GM12878 (cell line): ENCODE measurements at regions not wholly inside any gene's neighbourhood (a gene's known extent, or its start where the extent isn't known, plus 50 kb on each side); places are given as distances from the start of the nearest gene placed in this dataset.

Experiments
- CEBPB ChIP-seq, 2 experiments: fragments of 150-350 bp in 1 of 2; IDR thresholded peaks; 2 replicates each; pipeline ENCODE4 v1.6.1; 2012 to 2014; ENCODE audit warnings: low read depth in 2 of 2, low read length in 2 of 2, borderline replicate concordance in 1 of 2, inconsistent platforms in 1 of 2
- CREM ChIP-seq: IDR thresholded peaks from 2 replicates; pipeline ENCODE4 v1.6.1; 2014; ENCODE audit warnings: antibody characterized with exemption, low read depth
- CTCF ChIP-seq, 3 experiments: IDR thresholded peaks in 2 of 3; conservative IDR thresholded peaks in 1 of 3; 2 replicates each; pipeline ENCODE4 v1.5.1; 2011; ENCODE audit warnings: low read depth in 3 of 3, low read length in 3 of 3, mild to moderate bottlenecking in 3 of 3, control low read depth in 2 of 3, moderate library complexity in 2 of 3, inconsistent platforms in 1 of 3, mixed read lengths in 1 of 3; ENCODE audit not compliant: control insufficient read depth in 2 of 3, insufficient read depth in 1 of 3; ENCODE audit errors: extremely low read depth in 1 of 3
- EZH2 ChIP-seq: IDR thresholded peaks from 2 replicates; pipeline ENCODE4 v1.6.1; 2012; ENCODE audit warnings: low read depth, mild to moderate bottlenecking, control low read depth, inconsistent platforms, low read length, borderline replicate concordance; ENCODE audit not compliant: control insufficient read depth
- MXI1 ChIP-seq: fragments of 150-350 bp; IDR thresholded peaks from 2 replicates; pipeline ENCODE4 v1.6.1; 2011; ENCODE audit warnings: low read depth, mild to moderate bottlenecking, inconsistent platforms, low read length, improper control_type of control experiment
- NFYB ChIP-seq: IDR thresholded peaks from 2 replicates; pipeline ENCODE4 v1.6.1; 2011; ENCODE audit warnings: low read depth, mild to moderate bottlenecking, low read length, improper control_type of control experiment, moderate library complexity; ENCODE audit not compliant: insufficient read depth
- PKNOX1 ChIP-seq: fragments of 450-650 bp; IDR thresholded peaks from 2 replicates; pipeline ENCODE4 v1.6.1; 2016; ENCODE audit warnings: mild to moderate bottlenecking
- SP1 ChIP-seq: IDR thresholded peaks from one replicate; pipeline ENCODE4 v1.6.1; 2011; ENCODE audit warnings: low read depth, low read length
- SRF ChIP-seq, 2 experiments: IDR thresholded peaks; 2 replicates each; pipeline ENCODE4 v1.6.1; 2011; ENCODE audit warnings: low read depth in 2 of 2, low read length in 2 of 2, mild to moderate bottlenecking in 1 of 2, moderate library complexity in 1 of 2
- TAF1 ChIP-seq: IDR thresholded peaks from 2 replicates; pipeline ENCODE4 v1.6.1; 2011; ENCODE audit warnings: mild to moderate bottlenecking, low read depth, low read length, borderline replicate concordance
- TF ChIP-seq, protein P1 (sequence below): fragments of 450-650 bp; formaldehyde crosslinking; IDR thresholded peaks from 2 replicates; pipeline ENCODE4 v1.5.0; 2022; ENCODE audit warnings: mild to moderate bottlenecking, missing genetic modification characterization

- TF ChIP-seq, protein P1, sequence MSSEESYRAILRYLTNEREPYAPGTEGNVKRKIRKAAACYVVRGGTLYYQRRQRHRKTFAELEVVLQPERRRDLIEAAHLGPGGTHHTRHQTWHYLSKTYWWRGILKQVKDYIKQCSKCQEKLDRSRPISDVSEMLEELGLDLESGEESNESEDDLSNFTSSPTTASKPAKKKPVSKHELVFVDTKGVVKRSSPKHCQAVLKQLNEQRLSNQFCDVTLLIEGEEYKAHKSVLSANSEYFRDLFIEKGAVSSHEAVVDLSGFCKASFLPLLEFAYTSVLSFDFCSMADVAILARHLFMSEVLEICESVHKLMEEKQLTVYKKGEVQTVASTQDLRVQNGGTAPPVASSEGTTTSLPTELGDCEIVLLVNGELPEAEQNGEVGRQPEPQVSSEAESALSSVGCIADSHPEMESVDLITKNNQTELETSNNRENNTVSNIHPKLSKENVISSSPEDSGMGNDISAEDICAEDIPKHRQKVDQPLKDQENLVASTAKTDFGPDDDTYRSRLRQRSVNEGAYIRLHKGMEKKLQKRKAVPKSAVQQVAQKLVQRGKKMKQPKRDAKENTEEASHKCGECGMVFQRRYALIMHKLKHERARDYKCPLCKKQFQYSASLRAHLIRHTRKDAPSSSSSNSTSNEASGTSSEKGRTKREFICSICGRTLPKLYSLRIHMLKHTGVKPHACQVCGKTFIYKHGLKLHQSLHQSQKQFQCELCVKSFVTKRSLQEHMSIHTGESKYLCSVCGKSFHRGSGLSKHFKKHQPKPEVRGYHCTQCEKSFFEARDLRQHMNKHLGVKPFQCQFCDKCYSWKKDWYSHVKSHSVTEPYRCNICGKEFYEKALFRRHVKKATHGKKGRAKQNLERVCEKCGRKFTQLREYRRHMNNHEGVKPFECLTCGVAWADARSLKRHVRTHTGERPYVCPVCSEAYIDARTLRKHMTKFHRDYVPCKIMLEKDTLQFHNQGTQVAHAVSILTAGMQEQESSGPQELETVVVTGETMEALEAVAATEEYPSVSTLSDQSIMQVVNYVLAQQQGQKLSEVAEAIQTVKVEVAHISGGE (CRISPR knock-in tag) = no peak
- TF ChIP-seq EZH2 (no peak), CREM (no peak), NFYB (no peak), PKNOX1 (no peak), CTCF (IDR thresholded peaks at IDR 0.05 in 2 of 3, conservative IDR thresholded peaks at IDR 0.05 in 1 of 3; ENCODE audit: control insufficient read depth in 2 of 3, extremely low read depth in 1 of 3, insufficient read depth in 1 of 3, low read depth in 3 of 3, low read length in 3 of 3) (no peak), CEBPB (IDR thresholded peaks at IDR 0.05; ENCODE audit: borderline replicate concordance in 1 of 2, low read depth in 2 of 2, low read length in 2 of 2) (no peak), SP1 (no peak), SRF (IDR thresholded peaks at IDR 0.05; ENCODE audit: low read depth in 2 of 2, low read length in 2 of 2) (no peak), TAF1 (no peak), MXI1 (no peak)
These were observed 191.8 kb downstream of the KDR start for GRCh38 chr4:54933579-54933978.
